ENCODE measurements at regions not wholly inside any gene's neighbourhood (a gene's known extent, or its start where the extent isn't known, plus 50 kb on each side); places are given as distances from the start of the nearest gene placed in this dataset.

DNA sequence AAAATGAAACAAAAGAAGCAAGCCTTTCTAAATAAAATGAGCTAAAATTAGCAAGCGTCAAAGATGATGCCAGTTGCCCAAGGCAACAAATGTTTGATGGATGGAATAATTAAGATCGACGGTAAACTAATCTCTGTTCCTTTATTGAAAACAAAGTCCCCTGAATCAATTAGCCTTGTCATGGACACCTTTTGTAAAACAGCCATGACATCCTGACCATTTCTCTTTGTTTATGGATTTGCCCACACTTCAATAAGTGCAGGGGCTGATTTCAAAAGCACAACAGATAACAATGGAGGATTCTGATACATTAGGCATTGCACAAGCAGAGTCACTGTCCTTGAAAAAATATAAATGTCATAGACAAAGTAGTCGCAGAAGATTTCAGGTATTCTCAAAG is 160.1 kb upstream of the HNRNPA3 start:
- H3K4me1 ChIP-seq (ENCODE audit: control insufficient read depth, insufficient read depth, low read length) = no peaks in the 10 kb centered on the region
- H3K27ac ChIP-seq (ENCODE audit: extremely low read depth, low read depth, low read length) = no peak overlapping the region
- ChIA-PET CTCF (interaction anchor here (0.5 to 1.1 kb wide), 4 partner anchors 27 to 671 kb away, joined by 3 to 6 read pairs (median 3); no protein-coding TSS in a partner anchor), POLR2A (no interaction called here)
- TF ChIP-seq ZNF18 (tag by site-specific recombination; IDR thresholded peaks at IDR 0.05) = no peak
- TF ChIP-seq ZSCAN23 (tag by site-specific recombination; IDR thresholded peaks at IDR 0.05) = no peak
- no peak for TF ChIP-seq ZNF394 (tag by site-specific recombination; IDR thresholded peaks at IDR 0.05; ENCODE audit: borderline replicate concordance)
- TF ChIP-seq FEZF1 (tag by site-specific recombination; IDR thresholded peaks at IDR 0.05) = no peak
- TF ChIP-seq, protein P1, sequence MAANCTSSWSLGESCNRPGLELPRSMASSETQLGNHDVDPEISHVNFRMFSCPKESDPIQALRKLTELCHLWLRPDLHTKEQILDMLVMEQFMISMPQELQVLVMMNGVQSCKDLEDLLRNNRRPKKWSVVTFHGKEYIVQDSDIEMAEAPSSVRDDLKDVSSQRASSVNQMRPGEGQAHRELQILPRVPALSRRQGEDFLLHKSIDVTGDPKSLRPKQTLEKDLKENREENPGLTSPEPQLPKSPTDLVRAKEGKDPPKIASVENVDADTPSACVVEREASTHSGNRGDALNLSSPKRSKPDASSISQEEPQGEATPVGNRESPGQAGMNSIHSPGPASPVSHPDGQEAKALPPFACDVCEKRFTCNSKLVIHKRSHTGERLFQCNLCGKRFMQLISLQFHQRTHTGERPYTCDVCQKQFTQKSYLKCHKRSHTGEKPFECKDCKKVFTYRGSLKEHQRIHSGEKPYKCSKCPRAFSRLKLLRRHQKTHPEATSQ (tag by site-specific recombination; IDR thresholded peaks at IDR 0.05) = no peak
- no peak for TF ChIP-seq ZNF23 (tag by site-specific recombination; IDR thresholded peaks at IDR 0.05; ENCODE audit: borderline replicate concordance)
- no peak for TF ChIP-seq ZBTB7A (tag by site-specific recombination; IDR thresholded peaks at IDR 0.05; ENCODE audit: low read depth)
- no peak for TF ChIP-seq ZFP41 (tag by site-specific recombination; IDR thresholded peaks at IDR 0.05; ENCODE audit: borderline replicate concordance)
- no peak for TF ChIP-seq ZNF626 (tag by site-specific recombination; IDR thresholded peaks at IDR 0.05)
- no peaks in the 10 kb centered on the region for H3K36me3 ChIP-seq (ENCODE audit: control insufficient read depth in 2 of 2, insufficient read depth in 1 of 2, low read length in 2 of 2)
- no peaks in the 10 kb centered on the region for H3K9me3 ChIP-seq (ENCODE audit: control insufficient read depth, insufficient read depth, low read depth, low read length)
- H3K4me3 ChIP-seq (ENCODE audit: low read depth, low read length) = no peak overlapping the region

DNA sequence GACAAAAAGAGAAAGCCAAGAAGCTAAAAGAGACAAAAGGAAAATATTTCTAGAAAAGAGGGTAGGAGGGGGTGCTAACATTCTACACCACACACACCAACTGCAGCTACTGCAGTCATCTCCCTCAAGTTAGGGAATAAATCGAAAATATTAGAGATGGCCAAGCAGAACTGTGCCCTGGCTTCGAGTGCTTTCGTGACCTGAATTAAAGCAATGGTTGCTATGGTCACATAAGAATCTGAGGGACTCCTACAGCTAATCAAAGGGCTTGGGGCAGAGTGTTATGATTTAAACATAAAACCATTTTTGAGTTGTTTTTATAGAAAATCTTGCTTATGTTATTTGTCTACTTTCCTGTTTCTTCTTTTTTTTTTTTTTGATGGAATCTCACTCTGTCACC is 159.6 kb upstream of the HNRNPA3 start:
- Histone ChIP-seq H3K27ac (ENCODE audit: extremely low read depth, low read depth, low read length) (no peak overlapping the region), H3K36me3 (ENCODE audit: control insufficient read depth in 2 of 2, insufficient read depth in 1 of 2, low read length in 2 of 2) (no peaks in the 10 kb centered on the region), H3K9me3 (ENCODE audit: control insufficient read depth, insufficient read depth, low read depth, low read length) (no peaks in the 10 kb centered on the region), H3K4me3 (ENCODE audit: low read depth, low read length) (no peak overlapping the region), H3K4me1 (ENCODE audit: control insufficient read depth, insufficient read depth, low read length) (no peaks in the 10 kb centered on the region)
- no peak for TF ChIP-seq ZNF544 (tag by site-specific recombination; IDR thresholded peaks at IDR 0.05)
- TF ChIP-seq ZNF184 (tag by site-specific recombination; IDR thresholded peaks at IDR 0.05) = no peak
- no peak for TF ChIP-seq GFI1B (tag by site-specific recombination; IDR thresholded peaks at IDR 0.05)
- TF ChIP-seq ZNF350 (tag by site-specific recombination; IDR thresholded peaks at IDR 0.05) = no peak
- TF ChIP-seq, protein P2, sequence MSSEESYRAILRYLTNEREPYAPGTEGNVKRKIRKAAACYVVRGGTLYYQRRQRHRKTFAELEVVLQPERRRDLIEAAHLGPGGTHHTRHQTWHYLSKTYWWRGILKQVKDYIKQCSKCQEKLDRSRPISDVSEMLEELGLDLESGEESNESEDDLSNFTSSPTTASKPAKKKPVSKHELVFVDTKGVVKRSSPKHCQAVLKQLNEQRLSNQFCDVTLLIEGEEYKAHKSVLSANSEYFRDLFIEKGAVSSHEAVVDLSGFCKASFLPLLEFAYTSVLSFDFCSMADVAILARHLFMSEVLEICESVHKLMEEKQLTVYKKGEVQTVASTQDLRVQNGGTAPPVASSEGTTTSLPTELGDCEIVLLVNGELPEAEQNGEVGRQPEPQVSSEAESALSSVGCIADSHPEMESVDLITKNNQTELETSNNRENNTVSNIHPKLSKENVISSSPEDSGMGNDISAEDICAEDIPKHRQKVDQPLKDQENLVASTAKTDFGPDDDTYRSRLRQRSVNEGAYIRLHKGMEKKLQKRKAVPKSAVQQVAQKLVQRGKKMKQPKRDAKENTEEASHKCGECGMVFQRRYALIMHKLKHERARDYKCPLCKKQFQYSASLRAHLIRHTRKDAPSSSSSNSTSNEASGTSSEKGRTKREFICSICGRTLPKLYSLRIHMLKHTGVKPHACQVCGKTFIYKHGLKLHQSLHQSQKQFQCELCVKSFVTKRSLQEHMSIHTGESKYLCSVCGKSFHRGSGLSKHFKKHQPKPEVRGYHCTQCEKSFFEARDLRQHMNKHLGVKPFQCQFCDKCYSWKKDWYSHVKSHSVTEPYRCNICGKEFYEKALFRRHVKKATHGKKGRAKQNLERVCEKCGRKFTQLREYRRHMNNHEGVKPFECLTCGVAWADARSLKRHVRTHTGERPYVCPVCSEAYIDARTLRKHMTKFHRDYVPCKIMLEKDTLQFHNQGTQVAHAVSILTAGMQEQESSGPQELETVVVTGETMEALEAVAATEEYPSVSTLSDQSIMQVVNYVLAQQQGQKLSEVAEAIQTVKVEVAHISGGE (tag by site-specific recombination; conservative IDR thresholded peaks at IDR 0.05; ENCODE audit: low read depth) = no peak
- no peak for TF ChIP-seq ZNF677 (tag by site-specific recombination; IDR thresholded peaks at IDR 0.05)
- no peak for TF ChIP-seq ZNF701 (tag by site-specific recombination; IDR thresholded peaks at IDR 0.05)
- no peak for TF ChIP-seq ZNF621 (tag by site-specific recombination; IDR thresholded peaks at IDR 0.05)
- TF ChIP-seq ZNF658 (tag by site-specific recombination; IDR thresholded peaks at IDR 0.05) = no peak
- no peak for TF ChIP-seq HIC1 (tag by site-specific recombination; IDR thresholded peaks at IDR 0.05)
- TF ChIP-seq, protein P3, sequence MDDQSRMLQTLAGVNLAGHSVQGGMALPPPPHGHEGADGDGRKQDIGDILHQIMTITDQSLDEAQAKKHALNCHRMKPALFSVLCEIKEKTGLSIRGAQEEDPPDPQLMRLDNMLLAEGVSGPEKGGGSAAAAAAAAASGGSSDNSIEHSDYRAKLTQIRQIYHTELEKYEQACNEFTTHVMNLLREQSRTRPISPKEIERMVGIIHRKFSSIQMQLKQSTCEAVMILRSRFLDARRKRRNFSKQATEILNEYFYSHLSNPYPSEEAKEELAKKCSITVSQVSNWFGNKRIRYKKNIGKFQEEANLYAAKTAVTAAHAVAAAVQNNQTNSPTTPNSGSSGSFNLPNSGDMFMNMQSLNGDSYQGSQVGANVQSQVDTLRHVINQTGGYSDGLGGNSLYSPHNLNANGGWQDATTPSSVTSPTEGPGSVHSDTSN (CRISPR knock-in tag; IDR thresholded peaks at IDR 0.05) = no peak
- TF ChIP-seq YY2 (tag by site-specific recombination; IDR thresholded peaks at IDR 0.05) = no peak
- TF ChIP-seq ZNF423 (tag by site-specific recombination; IDR thresholded peaks at IDR 0.05) = no peak
- POLR2A ChIA-PET = no interaction called here
- CTCF ChIA-PET = interaction anchor here (0.5 to 1.1 kb wide), 4 partner anchors 28 to 714 kb away, joined by 3 to 6 read pairs (median 4); no protein-coding TSS in a partner anchor
